ENCODE measurements at regions not wholly inside any gene's neighbourhood (a gene's known extent, or its start where the extent isn't known, plus 50 kb on each side); places are given as distances from the start of the nearest gene placed in this dataset.
A peak's percentile ranks its signal among the peaks of the same experiment; 100 is the strongest.

- no peaks in the 10 kb centered on the region for H3K36me3 ChIP-seq (ENCODE audit: control insufficient read depth, insufficient read depth, low read length)
- DNase-seq (ENCODE audit: low read depth) = no peak
- no peaks in the 10 kb centered on the region for H3K27me3 ChIP-seq (ENCODE audit: control insufficient read depth, insufficient read depth, low read length)
- FAIRE-seq = no peak
- TF ChIP-seq CTCF (IDR thresholded peaks at IDR 0.05; ENCODE audit: insufficient read depth, low read length, severe bottlenecking) = no peak
- H3K4me3 ChIP-seq (ENCODE audit: low read depth, low read length) = no peak overlapping the region
Observed at GRCh38 chr5:144026286-144026685, 144.2 kb downstream of the YIPF5 start.

DNA sequence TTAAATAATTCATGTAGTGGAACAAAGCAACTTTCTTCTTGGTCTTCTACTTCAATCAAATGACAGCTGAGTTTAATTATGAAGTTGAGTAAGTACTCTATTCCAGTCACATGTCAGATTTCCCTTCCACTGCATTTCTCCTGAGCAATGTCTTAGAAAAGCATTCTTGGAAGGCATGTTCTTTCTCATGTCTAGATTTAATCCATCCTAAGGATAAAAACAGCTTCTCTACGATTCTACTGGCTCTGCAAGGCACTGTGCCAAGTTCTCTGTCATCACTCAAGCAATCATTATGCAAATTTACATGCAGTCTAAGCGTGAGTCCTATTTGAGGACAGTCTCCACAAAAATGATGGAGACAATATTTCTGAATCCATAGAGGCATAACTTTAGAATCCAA is 142.4 kb downstream of the YIPF5 start:
- DNase-seq (ENCODE audit: low read depth) (peak; percentile 46), FAIRE-seq (no peak)
- Histone ChIP-seq H3K36me3 (ENCODE audit: control insufficient read depth, insufficient read depth, low read length) (no peaks in the 10 kb centered on the region), H3K4me3 (ENCODE audit: low read depth, low read length) (no peak overlapping the region), H3K27me3 (ENCODE audit: control insufficient read depth, insufficient read depth, low read length) (no peaks in the 10 kb centered on the region)
- TF ChIP-seq CTCF (IDR thresholded peaks at IDR 0.05; ENCODE audit: insufficient read depth, low read length, severe bottlenecking) = no peak

GRCh38 chr5:144028636-144029035 is 141.8 kb downstream of the YIPF5 start:
- FAIRE-seq (no peak), DNase-seq (ENCODE audit: low read depth) (no peak)
- Histone ChIP-seq H3K36me3 (ENCODE audit: control insufficient read depth, insufficient read depth, low read length) (no peaks in the 10 kb centered on the region), H3K4me3 (ENCODE audit: low read depth, low read length) (no peak overlapping the region), H3K27me3 (ENCODE audit: control insufficient read depth, insufficient read depth, low read length) (no peaks in the 10 kb centered on the region)
- no peak for TF ChIP-seq CTCF (IDR thresholded peaks at IDR 0.05; ENCODE audit: insufficient read depth, low read length, severe bottlenecking)

- DNase-seq (ENCODE audit: low read depth) = no peak
- no peak for FAIRE-seq
- TF ChIP-seq CTCF (IDR thresholded peaks at IDR 0.05; ENCODE audit: insufficient read depth, low read length, severe bottlenecking) = no peak
- Histone ChIP-seq H3K36me3 (ENCODE audit: control insufficient read depth, insufficient read depth, low read length) (no peaks in the 10 kb centered on the region), H3K27me3 (ENCODE audit: control insufficient read depth, insufficient read depth, low read length) (no peaks in the 10 kb centered on the region), H3K4me3 (ENCODE audit: low read depth, low read length) (no peak overlapping the region)
Observed at GRCh38 chr5:144030904-144031303, 139.6 kb downstream of the YIPF5 start.

DNA sequence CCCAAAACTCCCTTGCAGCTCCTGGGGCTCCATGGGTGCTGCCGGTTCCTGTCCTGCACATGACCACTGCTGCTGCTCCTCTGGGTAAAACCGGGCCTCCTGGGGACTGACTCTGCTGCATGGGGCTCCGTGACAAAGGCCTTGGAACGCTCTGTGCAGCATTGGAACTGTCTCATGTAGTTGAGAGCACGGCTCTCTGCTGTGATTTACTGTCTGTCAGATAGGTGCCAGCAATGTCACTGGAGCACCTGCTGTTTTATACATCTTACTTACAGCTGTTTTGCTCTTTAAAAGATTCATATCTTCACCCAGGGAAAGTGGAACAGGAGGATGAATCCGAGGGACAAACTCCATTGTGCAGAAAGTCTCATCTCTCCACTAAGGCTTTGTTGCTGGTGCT is 138.1 kb downstream of the YIPF5 start:
- no peak for TF ChIP-seq CTCF (IDR thresholded peaks at IDR 0.05; ENCODE audit: insufficient read depth, low read length, severe bottlenecking)
- FAIRE-seq (no peak), DNase-seq (ENCODE audit: low read depth) (no peak)
- H3K4me3 ChIP-seq (ENCODE audit: low read depth, low read length) = no peak overlapping the region
- H3K27me3 ChIP-seq (ENCODE audit: control insufficient read depth, insufficient read depth, low read length) = no peaks in the 10 kb centered on the region
- H3K36me3 ChIP-seq (ENCODE audit: control insufficient read depth, insufficient read depth, low read length) = no peaks in the 10 kb centered on the region

GRCh38 chr5:144033486-144033885 is 137.0 kb downstream of the YIPF5 start:
- DNase-seq (ENCODE audit: low read depth) (no peak), FAIRE-seq (no peak)
- H3K4me3 ChIP-seq (ENCODE audit: low read depth, low read length) = no peak overlapping the region

More at GRCh38 chr5:144033486-144033885, 137.0 kb downstream of the YIPF5 start:
- Histone ChIP-seq H3K27me3 (ENCODE audit: control insufficient read depth, insufficient read depth, low read length) (no peaks in the 10 kb centered on the region), H3K36me3 (ENCODE audit: control insufficient read depth, insufficient read depth, low read length) (no peaks in the 10 kb centered on the region)
- no peak for TF ChIP-seq CTCF (IDR thresholded peaks at IDR 0.05; ENCODE audit: insufficient read depth, low read length, severe bottlenecking)
